HG02759 (cell line): ENCODE measurements at regions not wholly inside any gene's neighbourhood (a gene's known extent, or its start where the extent isn't known, plus 50 kb on each side); places are given as distances from the start of the nearest gene placed in this dataset.
"Not testable (repeated sequence)": the region's sequence is repeated elsewhere in the genome, so short reads cannot be mapped to it uniquely, and the experiment has no call there.

Experiments
- ATAC-seq: cut with Tn5 transposase; IDR thresholded peaks from one replicate; pipeline ENCODE4 v1.9.1; 2021; ENCODE audit warnings: mild to moderate bottlenecking, moderate library complexity; ENCODE audit not compliant: unreplicated experiment

DNA sequence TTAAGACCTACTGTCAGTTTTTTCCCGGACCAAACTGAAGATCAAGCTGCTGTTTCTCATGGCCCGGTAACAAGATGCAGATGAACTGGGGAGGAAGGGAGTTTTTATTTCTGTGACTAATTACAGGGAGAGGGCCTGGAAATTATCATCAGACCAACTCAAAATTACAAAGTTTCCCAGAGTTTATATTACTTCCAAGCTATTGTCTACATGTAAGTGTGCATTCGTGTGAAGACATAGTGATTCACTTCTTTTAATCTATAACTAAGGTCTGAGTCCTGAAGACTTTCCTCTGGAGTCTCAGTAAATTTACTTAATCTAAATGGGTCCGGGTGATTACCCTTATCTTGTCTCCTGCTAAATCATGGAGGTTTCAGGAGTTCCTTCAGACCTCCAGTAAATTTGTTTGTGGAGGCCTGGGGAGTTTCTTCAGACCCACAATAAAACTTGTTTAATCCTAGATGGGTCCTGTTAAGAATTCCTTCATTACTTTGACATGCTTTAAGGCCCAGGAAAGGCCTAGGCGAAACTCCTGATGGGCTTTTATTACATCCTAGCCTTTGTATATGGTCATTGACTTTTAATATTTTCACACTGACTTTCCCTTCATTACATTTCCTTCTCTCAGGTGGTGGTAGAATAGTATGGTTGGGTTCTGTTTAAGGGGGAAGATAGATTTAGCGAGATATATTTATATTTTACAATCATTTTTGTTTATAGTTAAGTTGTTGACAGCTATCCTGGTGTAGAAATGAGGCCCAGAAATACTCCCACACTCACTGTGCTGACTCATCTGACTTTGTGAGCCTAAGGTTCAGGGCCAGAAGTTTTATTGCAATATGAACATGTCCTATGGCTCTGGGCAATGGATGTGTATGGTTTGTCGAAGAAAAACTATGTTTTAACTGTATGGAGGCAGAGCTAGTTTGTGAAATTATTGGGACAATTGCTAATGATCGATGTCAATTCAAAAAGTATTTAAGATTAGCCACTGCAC is 627.0 kb upstream of the FBXO33 start:
- no peak for ATAC-seq

DNA sequence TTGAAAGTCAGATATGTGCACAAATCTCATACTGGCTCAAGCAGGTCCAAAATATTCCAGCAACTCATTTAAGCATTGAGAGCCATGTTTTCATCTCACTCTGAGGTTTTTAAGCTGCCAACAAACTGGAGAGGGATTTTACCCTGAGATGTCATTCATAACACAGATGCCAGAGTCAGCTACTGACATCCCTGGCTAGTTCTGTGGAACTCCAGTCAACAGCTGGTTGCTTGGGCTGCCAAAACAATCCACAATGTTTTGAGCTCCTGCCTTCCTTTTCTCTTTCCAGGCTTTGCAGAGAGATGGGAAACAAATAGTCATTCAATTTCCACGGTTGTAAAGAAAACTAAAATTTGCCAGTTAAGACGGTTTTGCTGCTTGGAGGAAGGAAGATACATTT is 621.2 kb upstream of the FBXO33 start:
- no peak for ATAC-seq

DNA sequence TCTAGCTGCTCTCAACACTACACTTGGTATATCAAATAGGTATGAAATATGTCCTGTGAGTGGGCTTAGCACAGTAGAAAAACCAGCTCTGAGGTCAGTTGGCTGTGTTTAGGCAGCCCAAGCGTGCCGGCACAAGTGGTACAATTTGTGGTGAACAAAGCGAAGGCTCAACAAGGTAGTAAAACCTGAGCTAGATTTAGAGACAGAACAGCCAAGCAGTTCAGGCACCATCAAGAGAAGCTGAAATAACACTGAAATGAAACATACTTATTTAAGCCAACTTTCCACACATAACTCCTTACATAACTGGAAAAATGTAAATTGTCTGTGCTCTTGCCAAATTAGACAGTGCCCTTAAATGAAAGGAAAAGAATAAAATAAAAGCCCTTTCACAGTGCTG is 596.8 kb upstream of the FBXO33 start:
- ATAC-seq = no peak

DNA sequence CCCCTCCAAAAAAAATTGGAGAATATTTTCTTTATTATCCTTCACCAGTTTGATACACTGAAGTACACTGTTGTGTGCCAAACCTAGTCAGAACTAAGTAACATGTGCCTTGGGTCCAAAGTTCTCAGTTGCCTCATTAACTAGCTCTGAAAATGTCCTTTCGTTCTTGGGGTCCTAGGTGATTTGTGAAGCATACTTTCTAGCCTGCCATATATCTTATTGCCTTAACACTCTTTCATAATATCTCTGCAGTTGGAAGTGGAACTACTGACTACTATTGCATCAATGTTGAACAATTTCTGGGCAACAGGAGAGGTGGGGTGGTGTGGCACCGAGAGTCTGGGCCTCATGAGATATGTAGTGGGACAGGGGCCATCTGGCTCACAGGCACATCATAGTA is 592.9 kb upstream of the FBXO33 start:
- no peak for ATAC-seq

DNA sequence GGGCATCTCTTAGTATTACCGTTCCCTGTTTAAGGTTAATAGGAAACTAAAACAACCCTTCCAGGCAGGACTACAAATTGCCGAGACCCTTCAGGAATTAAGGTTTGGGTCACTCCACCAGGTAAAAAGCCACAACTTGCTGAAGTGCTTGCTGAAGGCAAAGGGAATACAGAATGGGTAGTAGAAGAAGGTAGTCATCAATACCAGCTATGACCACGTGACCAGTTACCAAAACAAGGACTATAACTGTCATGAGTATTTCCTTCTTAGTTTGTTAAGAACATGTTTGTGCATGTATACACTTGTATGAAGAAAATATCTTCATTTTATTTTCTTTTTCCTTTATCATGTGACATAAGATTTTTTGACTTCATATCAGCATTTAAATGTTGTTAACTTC is 578.7 kb upstream of the FBXO33 start:
- ATAC-seq = no peak

DNA sequence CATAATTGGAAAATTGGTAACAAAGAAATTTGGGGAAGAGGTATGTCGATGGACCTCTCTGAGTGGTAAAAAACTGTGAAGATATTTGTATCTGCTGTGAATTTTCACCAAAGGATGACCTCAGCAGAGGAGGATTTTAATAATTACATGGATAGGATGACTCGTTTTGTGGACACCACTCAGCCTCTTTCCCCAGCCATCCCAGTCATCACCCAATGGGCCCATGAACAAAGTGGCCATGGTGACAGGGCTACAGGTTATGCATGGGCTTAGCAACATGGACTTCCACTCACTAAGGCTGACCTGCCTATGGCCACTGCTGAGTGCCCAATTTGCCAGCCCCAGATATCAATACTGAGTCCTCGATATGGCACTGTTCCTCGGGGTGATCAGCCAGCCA is 577.5 kb upstream of the FBXO33 start:
- ATAC-seq = no peak

DNA sequence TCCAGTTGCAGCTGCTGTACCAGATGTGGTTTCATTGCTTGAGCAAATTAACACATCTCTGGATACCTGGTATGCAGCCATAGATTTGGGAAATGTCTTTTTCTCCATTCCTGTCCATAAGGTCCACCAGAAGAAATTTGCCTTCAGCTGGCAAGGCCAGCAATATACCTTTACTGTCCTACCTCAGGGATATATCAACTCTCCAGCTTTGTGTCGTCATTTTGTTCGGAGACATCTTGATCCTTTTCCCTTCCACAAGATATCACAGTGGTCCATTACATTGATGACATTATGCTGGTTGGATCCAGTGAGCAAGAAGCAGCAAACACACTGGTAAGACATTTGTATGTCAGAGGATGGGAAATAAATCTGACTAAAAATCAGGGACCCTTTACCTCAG is 576.1 kb upstream of the FBXO33 start:
- not testable (repeated sequence) for ATAC-seq

DNA sequence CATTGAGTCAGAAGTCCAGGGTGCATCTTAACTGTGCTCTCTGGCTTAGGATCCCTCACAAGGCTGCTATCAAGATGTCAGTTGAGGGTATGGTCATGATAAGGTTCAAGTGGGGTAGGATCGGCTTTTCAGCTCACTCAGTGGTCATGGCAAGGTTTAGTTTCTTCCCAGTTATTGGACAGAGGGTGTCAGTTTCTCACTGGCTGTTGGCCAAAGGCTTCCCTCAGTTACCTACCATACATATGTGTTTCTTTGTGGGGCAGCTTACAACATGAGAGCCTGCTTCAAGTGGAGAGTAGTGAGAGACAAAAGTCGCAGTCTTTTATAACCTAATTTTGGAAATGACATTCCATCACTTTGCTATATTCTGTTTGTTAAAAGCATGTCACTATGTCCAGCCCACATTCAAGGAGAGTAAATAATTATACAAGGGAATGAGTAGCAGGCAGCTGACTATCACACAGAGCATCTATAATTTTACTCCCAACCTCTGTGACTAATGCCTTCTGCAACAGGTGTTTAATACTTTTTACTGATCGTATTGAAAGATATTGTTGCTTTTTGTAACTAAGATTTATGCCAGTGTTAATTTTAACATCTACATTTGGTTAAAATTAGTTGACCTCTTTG is 572.8 kb upstream of the FBXO33 start:
- no peak for ATAC-seq

DNA sequence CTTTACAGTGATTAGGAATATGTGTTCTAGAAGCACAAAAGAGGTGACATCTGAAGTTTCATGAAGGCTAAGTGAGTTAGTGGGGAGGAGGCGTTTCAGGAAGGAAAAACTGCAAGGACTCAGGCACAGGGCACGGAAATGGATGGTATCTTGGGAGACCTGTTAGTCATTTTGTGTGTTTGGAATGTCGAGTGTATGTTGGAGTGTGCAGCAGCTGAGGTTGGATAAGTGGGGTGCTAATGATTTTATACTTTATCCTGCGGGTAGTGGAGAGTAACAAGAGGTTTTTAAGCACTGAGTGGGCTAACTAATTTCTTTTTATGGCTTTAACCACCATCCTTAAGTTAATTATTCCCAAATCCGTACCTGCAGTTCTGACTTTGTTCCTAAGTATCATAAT is 571.5 kb upstream of the FBXO33 start:
- ATAC-seq = no peak

DNA sequence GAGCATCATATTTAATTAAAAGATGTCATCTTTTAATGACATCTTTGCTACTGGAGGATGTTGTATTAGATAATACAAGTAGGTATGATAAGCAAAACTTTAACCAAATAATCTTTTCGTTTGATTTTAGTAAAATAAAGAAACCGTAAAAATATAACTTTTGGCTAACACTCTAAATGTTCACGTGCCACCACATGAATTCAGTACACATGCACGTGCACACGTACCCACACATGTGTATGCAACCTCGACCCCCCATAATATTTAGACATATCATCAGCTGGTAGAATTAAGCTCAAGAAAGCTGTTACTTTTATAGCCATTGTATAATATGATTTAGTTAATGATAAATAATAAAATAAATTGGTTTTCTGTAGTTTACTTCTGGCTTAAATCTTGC is 566.6 kb upstream of the FBXO33 start:
- no peak for ATAC-seq

DNA sequence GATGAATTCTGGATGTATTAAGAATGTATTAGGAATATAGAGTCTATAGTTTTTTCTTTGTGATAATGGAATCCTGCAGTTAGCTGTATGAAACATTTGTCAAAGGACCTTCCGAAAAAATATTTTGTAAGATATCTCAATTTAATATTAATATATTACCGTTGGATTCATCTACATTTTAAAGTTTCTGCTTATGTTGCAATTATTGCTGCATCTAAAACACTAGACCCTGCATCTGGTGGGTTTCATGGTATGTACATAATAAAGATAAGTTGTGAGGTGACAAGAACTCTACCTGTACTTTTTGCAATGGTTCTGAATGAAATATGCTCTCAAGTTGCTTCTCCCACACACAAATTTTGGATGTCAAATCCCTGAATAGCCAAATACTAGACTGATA is 565.9 kb upstream of the FBXO33 start:
- ATAC-seq = no peak

DNA sequence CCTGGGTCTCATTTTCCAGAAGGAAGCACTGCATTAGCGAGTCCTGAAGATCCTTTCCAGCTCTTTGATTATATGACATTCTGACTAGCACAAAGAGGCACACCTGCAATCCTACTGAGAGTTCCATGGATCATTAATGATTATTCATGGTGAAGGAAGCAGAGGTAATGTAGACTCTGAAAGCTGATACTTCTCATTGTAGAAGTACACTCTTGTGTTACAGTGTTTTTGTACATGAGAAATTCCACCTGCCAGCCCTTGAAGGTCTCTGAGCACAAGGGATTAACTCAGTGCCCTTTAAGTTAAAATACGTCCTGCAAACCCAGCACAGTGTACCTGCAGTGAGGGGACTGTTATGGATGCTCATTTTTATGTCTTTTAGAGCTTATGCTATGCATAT is 558.8 kb upstream of the FBXO33 start:
- ATAC-seq = no peak

DNA sequence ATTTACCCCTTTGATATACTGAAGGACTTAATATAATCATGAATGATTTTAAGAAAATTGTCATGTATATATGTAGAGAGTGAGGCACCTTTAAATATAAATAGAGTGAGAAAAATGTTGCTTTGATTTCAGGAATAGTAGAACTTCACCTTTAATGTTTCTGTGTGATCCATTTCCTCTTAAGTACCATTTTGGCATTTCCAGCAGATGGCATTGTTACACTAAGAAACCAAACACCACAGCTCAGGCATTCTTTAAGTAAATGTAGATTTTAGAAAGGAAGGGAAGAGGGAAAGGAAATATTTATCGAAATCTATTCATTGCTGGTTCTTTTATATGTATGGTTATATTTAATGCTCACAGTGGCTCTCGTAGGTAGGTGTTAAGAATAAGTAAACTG is 556.7 kb upstream of the FBXO33 start:
- peak; percentile 60 for ATAC-seq

DNA sequence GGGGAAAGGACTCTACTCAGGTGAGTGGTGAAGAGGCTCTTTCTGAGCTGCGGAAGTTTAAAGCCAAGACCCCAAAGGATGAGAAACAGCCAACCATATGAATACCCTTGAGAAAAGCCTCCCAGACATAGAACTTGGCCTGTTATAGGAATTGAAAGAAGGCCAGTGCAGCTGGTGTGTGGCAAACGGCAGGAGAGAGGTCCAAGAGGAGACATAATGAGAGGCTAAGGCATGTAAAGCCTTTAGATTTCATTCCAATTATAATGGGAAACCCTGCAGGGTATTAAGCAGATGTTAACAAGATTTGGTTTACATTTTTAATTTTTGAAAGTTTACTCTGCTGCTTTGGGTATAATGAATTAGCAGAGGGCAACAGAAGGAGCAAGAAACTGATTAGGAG is 552.1 kb upstream of the FBXO33 start:
- ATAC-seq = no peak

DNA sequence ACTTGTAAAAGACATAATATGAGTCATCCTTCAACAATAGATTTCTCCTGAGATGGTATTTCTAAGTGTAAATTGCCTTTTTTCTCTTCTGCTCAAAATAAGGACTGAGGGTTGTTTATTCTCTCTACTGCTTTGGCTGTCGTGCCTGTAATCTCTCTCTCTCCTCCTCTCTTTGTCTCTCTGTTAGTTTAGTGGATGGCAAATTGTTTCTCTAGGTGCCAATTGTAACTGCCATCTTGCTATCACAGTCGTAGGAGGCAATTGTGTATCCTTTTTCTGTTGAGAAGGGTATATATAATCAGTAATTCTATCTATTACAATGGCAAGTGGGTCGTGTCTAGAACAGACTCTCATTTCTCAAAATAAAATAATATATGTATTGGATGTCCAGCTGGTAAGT is 545.0 kb upstream of the FBXO33 start:
- no peak for ATAC-seq

DNA sequence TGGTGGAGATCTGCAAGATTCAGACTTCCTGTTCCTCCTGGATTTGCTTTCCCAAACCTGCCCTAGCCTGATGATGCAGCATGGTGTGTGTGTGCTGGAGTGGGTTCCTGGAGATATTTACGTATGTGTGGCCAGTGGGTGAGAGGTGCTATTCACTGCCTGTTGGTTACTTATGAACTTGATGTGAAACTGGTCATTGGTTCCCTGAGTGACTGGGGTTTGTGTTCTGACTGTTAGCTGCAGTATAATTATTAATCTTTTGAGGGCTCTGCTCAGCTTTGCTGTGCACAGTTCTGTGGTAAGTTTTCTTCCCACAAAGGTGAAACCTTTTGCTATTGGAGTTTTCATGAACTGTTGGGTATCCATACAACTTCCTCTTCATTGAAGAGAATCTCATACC is 541.8 kb upstream of the FBXO33 start:
- ATAC-seq = peak; percentile 97

DNA sequence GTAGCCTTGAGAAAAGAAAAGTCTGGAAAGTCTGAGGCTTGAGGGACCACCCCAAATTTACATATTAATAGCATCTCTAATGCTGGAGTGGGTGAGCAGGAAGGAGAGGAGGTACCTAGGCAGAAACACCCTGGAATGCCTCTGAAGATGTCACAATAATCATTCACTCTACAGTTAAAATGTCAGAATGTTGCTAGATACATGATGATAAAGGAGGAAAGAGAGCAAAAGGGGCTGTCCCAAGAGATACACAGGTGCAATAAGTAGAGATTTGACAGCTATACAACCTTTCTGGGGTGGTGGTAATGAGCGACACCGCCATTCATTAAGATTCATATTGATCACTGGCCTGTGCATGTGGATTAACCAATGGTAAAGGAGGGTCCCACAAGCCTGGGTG is 540.5 kb upstream of the FBXO33 start:
- no peak for ATAC-seq

DNA sequence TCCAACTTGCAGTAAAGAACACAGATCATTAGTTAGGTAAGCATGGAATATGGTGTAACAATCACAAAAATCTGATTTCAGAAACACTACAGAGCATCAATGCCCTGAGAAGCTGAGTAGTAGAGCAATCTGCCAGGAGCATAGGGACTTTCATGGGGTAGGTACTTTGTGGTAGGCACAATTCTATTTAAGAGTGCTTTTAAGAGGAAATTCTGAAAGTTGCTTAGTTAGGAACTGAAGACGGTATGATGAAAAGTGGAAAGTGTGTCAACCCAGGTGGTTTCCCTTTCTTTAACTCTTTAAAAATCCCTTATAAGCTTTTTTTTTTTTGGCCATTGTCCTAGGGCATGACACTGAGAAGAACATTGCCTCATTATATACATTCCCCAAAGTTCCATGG is 535.7 kb upstream of the FBXO33 start:
- peak; percentile 57 for ATAC-seq

DNA sequence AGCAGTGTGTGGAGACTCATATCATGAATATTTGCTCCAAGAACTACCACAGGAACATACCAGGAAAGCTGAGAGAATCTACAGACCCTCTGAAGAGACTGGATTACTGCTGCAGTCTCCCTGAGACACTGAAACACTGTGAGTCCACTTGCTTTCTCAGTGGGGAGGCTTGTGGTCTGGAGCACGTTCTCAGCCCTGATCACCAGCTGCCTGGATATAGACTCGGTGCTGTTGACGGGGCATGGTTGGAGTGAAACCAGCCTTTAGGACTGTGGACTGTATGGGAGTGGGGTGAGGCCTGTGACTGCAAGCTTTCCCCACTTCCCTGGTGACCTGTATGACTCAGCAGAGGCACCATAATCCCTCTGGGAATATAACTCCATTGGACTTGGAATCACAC is 525.8 kb upstream of the FBXO33 start:
- ATAC-seq = no peak

DNA sequence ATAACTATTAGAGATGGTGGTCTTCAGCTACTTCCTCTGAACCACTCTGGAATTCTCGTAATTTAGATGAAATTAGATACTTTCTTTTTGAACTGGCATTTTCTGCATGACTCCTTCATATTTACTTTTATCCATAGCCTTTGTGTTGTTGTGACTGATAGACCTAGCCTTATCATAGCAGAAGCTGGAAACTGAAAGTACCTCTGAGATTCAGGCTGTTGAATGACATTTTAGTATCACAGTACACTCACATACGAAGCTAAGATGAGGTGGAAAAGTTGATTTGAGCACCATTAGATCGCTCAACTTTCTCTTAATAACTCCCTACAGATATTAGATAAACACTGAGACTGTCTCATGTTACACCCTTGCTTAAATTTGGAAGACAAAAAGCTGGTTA is 525.1 kb upstream of the FBXO33 start:
- peak; percentile 84 for ATAC-seq

DNA sequence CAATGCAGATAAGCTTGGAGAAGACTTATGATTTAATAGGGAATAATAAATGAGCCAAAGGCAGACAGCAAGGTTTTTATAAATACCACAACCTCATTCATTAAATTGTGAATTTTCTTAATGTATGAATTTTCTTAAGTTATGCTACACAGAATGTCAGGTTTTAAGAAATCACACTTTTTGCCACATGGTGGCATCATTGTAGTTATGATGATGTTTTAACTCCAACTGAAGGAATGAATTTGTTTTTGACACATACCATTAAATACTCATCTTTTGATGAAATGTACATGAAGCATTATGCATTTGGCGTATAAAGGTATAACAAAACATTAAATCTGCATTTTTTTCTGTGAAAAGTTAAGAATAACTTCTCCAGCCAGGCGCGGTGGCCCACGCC is 524.1 kb upstream of the FBXO33 start:
- peak; percentile 47 for ATAC-seq

DNA sequence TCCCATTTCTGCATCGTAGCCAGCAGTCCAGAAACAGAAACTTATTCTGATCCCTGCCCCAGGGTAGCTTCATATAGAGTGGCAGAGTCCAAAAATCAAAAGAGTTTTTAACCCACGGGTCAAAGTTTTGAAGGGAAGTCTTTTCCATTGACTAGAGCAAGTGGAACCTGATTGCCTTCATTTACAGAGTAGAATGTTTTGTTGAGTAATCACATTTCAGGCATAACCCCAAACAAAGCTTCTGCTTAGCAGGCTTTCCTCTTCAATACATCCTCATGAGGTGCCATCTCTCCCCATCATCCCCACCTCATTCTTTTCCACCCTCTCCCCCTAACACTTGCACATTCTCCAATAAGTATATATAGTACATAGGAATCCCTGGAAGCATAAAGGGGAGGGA is 516.0 kb upstream of the FBXO33 start:
- no peak for ATAC-seq
